ENCODE measurements at regions not wholly inside any gene's neighbourhood (a gene's known extent, or its start where the extent isn't known, plus 50 kb on each side); places are given as distances from the start of the nearest gene placed in this dataset.

DNA sequence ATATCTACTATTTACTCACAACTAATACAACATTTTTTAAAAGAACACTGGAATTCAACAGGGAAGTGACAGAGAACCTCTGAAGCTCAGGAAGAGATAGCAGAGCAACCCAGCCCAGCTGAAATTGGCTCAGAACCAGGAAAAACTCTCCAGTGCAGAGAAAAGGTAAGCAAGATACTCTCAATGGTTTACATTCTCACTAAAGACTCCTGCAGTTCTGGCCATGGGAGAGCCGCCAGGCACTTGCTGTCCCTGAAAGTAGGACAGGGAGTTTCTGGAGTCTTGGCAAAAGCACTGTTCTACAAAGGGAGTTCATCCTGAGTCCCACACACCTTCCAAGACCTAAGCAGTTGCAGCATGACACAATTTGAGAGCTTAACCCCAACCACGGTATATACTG lies 330.8 kb downstream of the TRIM36 start:
- TF ChIP-seq, protein P1, sequence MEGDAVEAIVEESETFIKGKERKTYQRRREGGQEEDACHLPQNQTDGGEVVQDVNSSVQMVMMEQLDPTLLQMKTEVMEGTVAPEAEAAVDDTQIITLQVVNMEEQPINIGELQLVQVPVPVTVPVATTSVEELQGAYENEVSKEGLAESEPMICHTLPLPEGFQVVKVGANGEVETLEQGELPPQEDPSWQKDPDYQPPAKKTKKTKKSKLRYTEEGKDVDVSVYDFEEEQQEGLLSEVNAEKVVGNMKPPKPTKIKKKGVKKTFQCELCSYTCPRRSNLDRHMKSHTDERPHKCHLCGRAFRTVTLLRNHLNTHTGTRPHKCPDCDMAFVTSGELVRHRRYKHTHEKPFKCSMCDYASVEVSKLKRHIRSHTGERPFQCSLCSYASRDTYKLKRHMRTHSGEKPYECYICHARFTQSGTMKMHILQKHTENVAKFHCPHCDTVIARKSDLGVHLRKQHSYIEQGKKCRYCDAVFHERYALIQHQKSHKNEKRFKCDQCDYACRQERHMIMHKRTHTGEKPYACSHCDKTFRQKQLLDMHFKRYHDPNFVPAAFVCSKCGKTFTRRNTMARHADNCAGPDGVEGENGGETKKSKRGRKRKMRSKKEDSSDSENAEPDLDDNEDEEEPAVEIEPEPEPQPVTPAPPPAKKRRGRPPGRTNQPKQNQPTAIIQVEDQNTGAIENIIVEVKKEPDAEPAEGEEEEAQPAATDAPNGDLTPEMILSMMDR (IDR thresholded peaks at IDR 0.05; ENCODE audit: borderline replicate concordance, insufficient read depth, low read depth, low read length) = no peak
- no peak overlapping the region for H3K4me3 ChIP-seq (ENCODE audit: low read depth, low read length)

DNA sequence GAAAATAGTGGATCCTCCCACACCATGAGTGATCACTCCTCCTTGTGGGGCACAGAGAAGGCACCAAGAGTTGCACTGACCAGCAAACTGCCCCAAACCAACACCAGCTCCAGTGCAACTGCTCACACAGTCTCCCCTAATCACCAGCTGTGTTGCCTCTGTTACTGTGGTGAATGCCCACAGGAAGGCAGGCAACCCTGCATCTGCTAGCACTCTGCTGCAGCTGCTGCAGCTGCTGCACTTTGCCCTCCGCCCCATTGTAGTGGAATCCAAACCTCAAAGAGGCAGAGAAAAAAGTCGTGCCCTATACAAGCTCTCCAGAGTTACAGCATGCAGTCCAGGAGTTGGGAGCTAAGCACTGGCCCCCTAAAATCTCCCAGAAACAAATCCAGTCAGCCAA lies 339.6 kb downstream of the TRIM36 start:
- TF ChIP-seq, protein P1 (IDR thresholded peaks at IDR 0.05; ENCODE audit: borderline replicate concordance, insufficient read depth, low read depth, low read length) = no peak
- no peak overlapping the region for H3K4me3 ChIP-seq (ENCODE audit: low read depth, low read length)

DNA sequence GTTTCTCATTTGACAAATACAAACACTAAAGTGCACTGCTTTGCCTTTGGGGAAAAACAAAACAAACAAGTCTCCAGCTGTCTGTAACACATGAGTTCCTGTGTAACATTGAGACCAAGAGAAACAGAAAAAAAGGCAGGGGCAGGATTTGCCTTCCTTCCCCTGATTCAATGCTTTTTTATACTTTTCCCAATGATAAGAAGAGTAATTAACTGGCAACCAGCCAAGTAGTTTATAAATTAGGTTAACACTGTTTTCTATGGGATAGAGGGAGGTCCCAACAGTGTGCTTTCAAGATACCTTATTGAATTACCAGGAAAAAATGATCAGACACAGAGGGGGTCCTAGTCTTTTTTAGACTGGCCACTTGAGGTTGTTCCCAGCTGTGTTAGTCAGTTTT lies 346.8 kb downstream of the TRIM36 start:
- TF ChIP-seq, protein P1 (IDR thresholded peaks at IDR 0.05; ENCODE audit: borderline replicate concordance, insufficient read depth, low read depth, low read length) = no peak
- H3K4me3 ChIP-seq (ENCODE audit: low read depth, low read length) = no peak overlapping the region

DNA sequence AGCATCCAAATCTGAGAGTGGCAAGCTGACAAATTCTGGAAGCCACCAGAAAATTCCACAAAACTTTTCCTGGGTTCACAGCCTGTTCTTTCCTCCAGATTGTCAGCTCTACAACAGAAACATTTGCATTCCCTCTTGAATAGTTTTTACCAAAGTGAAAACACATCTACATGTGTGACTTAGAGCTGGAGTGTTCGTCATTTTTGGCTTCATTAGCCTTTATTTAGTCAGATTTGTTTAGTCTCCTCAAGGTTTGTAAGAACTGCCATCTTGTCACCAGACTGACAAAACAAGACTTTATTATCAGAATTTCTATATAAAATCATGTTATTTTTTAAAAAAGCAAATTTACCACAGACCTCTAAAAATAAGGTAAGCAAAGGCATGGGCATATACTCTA lies 347.3 kb downstream of the TRIM36 start:
- no peak overlapping the region for H3K4me3 ChIP-seq (ENCODE audit: low read depth, low read length)
- TF ChIP-seq, protein P1 (IDR thresholded peaks at IDR 0.05; ENCODE audit: borderline replicate concordance, insufficient read depth, low read depth, low read length) = no peak

DNA sequence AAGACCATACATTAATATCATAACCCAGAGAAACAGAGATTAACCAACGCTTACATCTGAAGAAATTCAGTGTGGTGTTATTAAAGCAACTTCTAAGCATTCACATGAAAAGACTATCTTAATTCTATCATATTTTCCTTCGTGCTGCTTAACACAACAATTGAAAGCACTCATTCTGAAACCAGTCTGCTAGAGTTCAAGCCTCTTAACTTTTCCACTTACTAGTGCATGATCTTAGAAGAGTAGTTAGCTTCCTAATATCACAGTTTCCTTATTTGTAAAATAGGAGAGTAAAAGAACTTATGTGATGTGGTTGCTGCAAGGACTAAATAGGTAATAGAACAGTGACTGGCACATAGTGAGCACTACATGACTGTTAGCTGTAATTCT lies 379.3 kb downstream of the TRIM36 start:
- H3K4me3 ChIP-seq (ENCODE audit: low read depth, low read length) = no peak overlapping the region
- TF ChIP-seq, protein P1 (IDR thresholded peaks at IDR 0.05; ENCODE audit: borderline replicate concordance, insufficient read depth, low read depth, low read length) = no peak

DNA sequence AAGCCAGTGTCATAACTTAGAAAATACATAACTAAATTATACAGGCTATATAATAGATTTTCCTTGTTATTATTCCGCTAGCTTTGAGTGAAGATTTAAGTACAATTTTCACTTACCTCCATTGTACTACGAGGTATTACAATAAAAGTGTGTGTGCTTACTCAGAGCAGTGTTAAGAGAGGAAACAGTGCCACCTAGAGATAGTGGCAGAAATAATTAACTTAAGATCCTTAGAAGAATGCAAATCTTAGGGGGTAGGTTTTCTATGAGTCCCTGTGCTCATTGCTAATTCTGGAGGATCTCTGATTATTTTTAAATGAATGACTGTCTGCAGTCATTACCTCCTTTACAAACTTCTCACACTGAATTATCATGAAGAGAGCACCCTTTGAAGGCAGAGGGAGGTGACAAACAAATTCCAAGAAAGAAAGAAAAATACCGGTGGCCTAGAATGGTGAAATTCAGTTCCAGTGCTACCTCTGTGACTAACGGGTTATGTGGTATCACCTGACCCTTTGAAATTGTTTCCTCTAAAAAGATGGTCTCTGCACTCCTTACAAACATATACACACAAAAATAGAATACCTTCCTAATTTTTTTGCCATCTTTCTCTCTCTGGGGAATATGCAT lies 379.8 kb downstream of the TRIM36 start:
- TF ChIP-seq, protein P1 (IDR thresholded peaks at IDR 0.05; ENCODE audit: borderline replicate concordance, insufficient read depth, low read depth, low read length) = peak; percentile 11; the same call in 1 of the 2 replicates
- no peak overlapping the region for H3K4me3 ChIP-seq (ENCODE audit: low read depth, low read length)

DNA sequence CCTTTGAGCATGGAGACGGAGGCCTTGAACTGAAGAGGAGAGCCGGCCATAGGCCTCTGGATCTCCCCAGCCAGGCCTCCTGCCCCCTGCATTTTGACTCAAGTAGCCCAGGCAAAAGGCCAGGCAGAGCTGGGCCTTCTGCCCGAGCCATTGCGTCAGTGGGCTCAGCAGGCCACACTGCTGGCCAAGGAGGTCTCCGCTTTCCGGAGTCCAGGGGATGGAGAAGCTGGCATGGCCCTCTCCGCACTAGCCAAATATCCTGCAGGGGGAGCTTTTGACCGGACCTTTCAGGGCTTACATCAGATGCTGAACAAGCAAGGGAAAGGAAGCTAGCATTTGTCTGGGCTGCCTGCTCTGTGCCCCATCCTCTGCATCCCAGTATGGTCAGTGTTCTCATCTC lies 386.8 kb downstream of the TRIM36 start:
- TF ChIP-seq, protein P1 (IDR thresholded peaks at IDR 0.05; ENCODE audit: borderline replicate concordance, insufficient read depth, low read depth, low read length) = no peak
- no peak overlapping the region for H3K4me3 ChIP-seq (ENCODE audit: low read depth, low read length)
